PC-9 (cell line): ENCODE measurements at regions not wholly inside any gene's neighbourhood (a gene's known extent, or its start where the extent isn't known, plus 50 kb on each side); places are given as distances from the start of the nearest gene placed in this dataset.

Experiments
- CTCF ChIP-seq: fragments of 200-600 bp; sonication (generic); conservative IDR thresholded peaks from 2 replicates; pipeline ENCODE4 v1.6.1; 2017; ENCODE audit warnings: mixed run types, antibody characterized with exemption, mild to moderate bottlenecking, moderate library complexity
- EZH2 ChIP-seq: fragments of 200-600 bp; sonication (generic); IDR thresholded peaks from 2 replicates; pipeline ENCODE4 v1.8.0; 2017; ENCODE audit warnings: antibody characterized with exemption, low read depth

- TF ChIP-seq EZH2 (no peak), CTCF (no peak)
Observed at GRCh38 chr10:124264711-124265390, 153.9 kb downstream of the OAT start.
